Neural cell (in vitro differentiated cells): ENCODE measurements at regions not wholly inside any gene's neighbourhood (a gene's known extent, or its start where the extent isn't known, plus 50 kb on each side); places are given as distances from the start of the nearest gene placed in this dataset.
"Not testable (repeated sequence)": the region's sequence is repeated elsewhere in the genome, so short reads cannot be mapped to it uniquely, and the experiment has no call there.

Source experiments
- EP300 ChIP-seq: fragments of 450-650 bp; conservative IDR thresholded peaks from 2 replicates; pipeline ENCODE4 v1.6.1; 2014; ENCODE audit warnings: antibody characterized with exemption, mild to moderate bottlenecking, moderate library complexity; ENCODE audit not compliant: poor library complexity, severe bottlenecking
- EZH2 ChIP-seq: fragments of 200-600, 300-800 bp; shearing (Covaris generic), sonication (generic); IDR thresholded peaks from 2 replicates; pipeline ENCODE4 v1.6.1; 2014; ENCODE audit warnings: antibody characterized with exemption, low read length, borderline replicate concordance, mild to moderate bottlenecking; ENCODE audit not compliant: insufficient read depth, poor library complexity, severe bottlenecking
- MXI1 ChIP-seq: fragments of 450-650 bp; conservative IDR thresholded peaks from 2 replicates; pipeline ENCODE4 v1.6.1; 2014; ENCODE audit warnings: antibody characterized with exemption, mild to moderate bottlenecking; ENCODE audit not compliant: poor library complexity, severe bottlenecking
- POLR2AphosphoS5 ChIP-seq: IDR thresholded peaks from 2 replicates; pipeline ENCODE4 v1.6.1; 2012
- RAD21 ChIP-seq: fragments of 450-650 bp; conservative IDR thresholded peaks from 2 replicates; pipeline ENCODE4 v1.6.1; 2014; ENCODE audit warnings: antibody characterized with exemption, mild to moderate bottlenecking, moderate library complexity
- REST ChIP-seq: IDR thresholded peaks from 2 replicates; pipeline ENCODE4 v1.6.1; 2012; ENCODE audit warnings: borderline replicate concordance
- TF ChIP-seq, protein P1 (sequence below): fragments of 450-650 bp; IDR thresholded peaks from 2 replicates; pipeline ENCODE4 v1.5.1; 2014; ENCODE audit warnings: antibody characterized with exemption, mild to moderate bottlenecking, moderate library complexity; ENCODE audit not compliant: poor library complexity, severe bottlenecking

DNA sequence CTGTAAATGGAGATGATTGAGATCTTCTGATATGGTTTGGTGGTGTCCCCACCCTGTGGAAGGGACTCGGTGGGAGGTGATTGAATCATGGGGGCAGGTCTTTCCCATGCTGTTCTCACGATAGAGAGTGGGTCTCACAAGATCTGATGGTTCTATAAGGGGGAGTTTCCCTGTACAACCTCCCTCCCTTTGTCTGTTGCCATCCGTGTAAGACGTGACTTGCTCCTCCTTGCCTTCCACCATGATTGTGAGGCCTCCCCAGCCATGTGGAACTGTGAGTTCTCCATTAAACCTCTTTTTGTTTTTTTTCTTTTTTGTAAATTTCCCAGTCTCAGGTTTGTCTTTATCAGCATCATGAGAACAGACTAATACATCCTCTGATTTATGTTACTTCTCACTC lies 55.1 kb upstream of the PAGE5 start:
- not testable (repeated sequence) for TF ChIP-seq REST, MXI1, EZH2, RAD21, EP300, POLR2AphosphoS5
- TF ChIP-seq, protein P1, sequence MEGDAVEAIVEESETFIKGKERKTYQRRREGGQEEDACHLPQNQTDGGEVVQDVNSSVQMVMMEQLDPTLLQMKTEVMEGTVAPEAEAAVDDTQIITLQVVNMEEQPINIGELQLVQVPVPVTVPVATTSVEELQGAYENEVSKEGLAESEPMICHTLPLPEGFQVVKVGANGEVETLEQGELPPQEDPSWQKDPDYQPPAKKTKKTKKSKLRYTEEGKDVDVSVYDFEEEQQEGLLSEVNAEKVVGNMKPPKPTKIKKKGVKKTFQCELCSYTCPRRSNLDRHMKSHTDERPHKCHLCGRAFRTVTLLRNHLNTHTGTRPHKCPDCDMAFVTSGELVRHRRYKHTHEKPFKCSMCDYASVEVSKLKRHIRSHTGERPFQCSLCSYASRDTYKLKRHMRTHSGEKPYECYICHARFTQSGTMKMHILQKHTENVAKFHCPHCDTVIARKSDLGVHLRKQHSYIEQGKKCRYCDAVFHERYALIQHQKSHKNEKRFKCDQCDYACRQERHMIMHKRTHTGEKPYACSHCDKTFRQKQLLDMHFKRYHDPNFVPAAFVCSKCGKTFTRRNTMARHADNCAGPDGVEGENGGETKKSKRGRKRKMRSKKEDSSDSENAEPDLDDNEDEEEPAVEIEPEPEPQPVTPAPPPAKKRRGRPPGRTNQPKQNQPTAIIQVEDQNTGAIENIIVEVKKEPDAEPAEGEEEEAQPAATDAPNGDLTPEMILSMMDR, result not testable (repeated sequence)
